Neural progenitor cell (in vitro differentiated cells): ENCODE measurements at regions not wholly inside any gene's neighbourhood (a gene's known extent, or its start where the extent isn't known, plus 50 kb on each side); places are given as distances from the start of the nearest gene placed in this dataset.

Experiments
- EZH2 ChIP-seq: fragments of 200-600 bp; sonication (generic); IDR thresholded peaks from 2 replicates; pipeline ENCODE4 v1.6.1; 2017; ENCODE audit warnings: antibody characterized with exemption, mild to moderate bottlenecking, moderate library complexity
- TF ChIP-seq, protein P1 (sequence below): fragments of 200-600 bp; sonication (generic); IDR thresholded peaks from 2 replicates; pipeline ENCODE4 v1.5.1; 2017; ENCODE audit warnings: antibody characterized with exemption, mild to moderate bottlenecking

DNA sequence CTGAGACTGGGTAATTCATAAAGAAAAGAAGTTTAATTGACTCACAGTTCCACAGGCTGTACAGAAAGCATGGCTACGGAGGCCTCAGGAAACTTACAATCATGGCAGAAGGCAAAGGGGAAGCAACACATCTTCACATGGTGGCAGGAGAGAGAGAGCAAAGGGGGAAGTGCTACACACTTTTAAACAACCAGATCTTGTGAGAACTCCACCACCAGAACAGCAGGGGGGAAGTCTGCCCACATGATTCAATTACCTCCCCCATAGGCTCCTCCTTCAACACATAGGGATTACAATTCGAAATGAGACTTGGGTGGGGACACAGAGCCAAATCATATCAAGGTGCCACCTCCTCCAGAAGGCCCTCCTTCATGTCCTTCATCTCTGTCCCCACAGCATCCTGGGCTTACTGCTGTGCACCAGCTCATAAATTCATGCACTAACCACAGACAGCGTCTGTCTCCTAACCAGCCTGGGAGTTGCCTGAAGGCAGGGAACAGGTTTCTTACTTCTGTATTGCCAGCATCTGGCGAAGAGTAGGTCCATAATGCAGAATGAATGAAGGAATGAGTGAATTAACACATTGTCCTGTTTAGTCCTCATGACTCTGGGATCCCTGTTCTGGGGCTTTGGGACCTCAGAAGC is 74.4 kb downstream of the WSB1 start:
- TF ChIP-seq, protein P1, sequence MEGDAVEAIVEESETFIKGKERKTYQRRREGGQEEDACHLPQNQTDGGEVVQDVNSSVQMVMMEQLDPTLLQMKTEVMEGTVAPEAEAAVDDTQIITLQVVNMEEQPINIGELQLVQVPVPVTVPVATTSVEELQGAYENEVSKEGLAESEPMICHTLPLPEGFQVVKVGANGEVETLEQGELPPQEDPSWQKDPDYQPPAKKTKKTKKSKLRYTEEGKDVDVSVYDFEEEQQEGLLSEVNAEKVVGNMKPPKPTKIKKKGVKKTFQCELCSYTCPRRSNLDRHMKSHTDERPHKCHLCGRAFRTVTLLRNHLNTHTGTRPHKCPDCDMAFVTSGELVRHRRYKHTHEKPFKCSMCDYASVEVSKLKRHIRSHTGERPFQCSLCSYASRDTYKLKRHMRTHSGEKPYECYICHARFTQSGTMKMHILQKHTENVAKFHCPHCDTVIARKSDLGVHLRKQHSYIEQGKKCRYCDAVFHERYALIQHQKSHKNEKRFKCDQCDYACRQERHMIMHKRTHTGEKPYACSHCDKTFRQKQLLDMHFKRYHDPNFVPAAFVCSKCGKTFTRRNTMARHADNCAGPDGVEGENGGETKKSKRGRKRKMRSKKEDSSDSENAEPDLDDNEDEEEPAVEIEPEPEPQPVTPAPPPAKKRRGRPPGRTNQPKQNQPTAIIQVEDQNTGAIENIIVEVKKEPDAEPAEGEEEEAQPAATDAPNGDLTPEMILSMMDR: no peak
- TF ChIP-seq EZH2: no peak
